ENCODE measurements at regions not wholly inside any gene's neighbourhood (a gene's known extent, or its start where the extent isn't known, plus 50 kb on each side); places are given as distances from the start of the nearest gene placed in this dataset.
"Not testable (repeated sequence)": the region's sequence is repeated elsewhere in the genome, so short reads cannot be mapped to it uniquely, and the experiment has no call there.

GRCh38 chr7:94177441-94177840, 173.3 kb upstream of the BET1 start:
- Mint-ChIP-seq H3K4me3 (no peak overlapping the region), H3K4me1 (peaks cover 8% of the 10 kb centered on the region)
- ATAC-seq: no peak

DNA sequence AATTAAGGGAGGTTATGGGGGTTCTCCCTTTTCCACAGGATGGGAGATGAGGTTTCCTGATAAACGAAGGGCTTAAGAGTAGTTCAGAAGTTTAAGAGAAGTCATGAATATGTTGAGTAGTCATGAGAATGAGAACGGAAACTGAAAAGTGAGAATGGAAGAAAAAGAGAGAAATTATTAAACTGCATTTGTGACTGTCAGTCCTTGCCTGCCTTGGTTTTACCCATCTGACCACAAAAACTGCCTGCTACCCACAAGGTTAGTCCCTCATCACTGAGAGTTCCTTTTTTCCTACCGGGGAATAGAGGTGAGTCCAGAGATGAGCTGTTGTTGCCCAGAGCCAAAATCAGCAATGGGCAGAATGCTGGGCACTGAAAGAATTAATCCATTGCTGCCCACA, 174.1 kb upstream of the BET1 start:
- Mint-ChIP-seq H3K27ac (no peak overlapping the region), H3K4me1 (peaks cover 8% of the 10 kb centered on the region), H3K27me3 (peaks cover 23% of the 10 kb centered on the region), H3K4me3 (no peak overlapping the region), H3K9me3 (peaks cover 0 to 6% of the 10 kb centered on the region in 2 donors)
- ATAC-seq: peak; percentile 72
- DNase-seq: peak in 1 of 2 donors; percentile 10

More at GRCh38 chr7:94177441-94177840, 173.3 kb upstream of the BET1 start:
- Mint-ChIP-seq H3K27ac (no peak overlapping the region), H3K27me3 (peaks cover 23% of the 10 kb centered on the region), H3K9me3 (peaks cover 0 to 6% of the 10 kb centered on the region in 2 donors)
- DNase-seq: no peak

DNA sequence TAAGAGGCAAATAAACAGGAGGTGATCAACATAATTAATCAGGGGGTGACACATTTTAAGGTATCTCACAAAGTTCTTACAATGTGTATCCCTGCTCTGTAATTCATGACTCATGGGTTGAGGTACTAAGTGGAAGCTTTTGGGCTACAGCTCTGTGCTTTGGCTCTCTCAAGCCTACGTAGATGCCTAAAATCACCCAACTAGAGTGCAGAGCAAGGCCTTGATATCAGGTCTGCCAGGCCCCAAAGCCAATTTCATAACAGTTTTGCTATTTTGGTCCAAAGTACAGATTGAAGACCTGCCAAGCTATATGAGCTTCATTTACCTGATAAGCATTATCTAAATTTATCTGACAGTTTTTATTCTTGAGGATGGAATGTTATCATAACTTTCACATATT, 175.3 kb upstream of the BET1 start:
- peaks cover 0 to 6% of the 10 kb centered on the region in 2 donors for H3K9me3 Mint-ChIP-seq
- ATAC-seq (no peak), DNase-seq (no peak)
- peaks cover 13% of the 10 kb centered on the region for H3K27me3 Mint-ChIP-seq
- no peak overlapping the region for H3K4me3 Mint-ChIP-seq
- no peak overlapping the region for H3K27ac Mint-ChIP-seq
- peaks cover 8% of the 10 kb centered on the region for H3K4me1 Mint-ChIP-seq

DNA sequence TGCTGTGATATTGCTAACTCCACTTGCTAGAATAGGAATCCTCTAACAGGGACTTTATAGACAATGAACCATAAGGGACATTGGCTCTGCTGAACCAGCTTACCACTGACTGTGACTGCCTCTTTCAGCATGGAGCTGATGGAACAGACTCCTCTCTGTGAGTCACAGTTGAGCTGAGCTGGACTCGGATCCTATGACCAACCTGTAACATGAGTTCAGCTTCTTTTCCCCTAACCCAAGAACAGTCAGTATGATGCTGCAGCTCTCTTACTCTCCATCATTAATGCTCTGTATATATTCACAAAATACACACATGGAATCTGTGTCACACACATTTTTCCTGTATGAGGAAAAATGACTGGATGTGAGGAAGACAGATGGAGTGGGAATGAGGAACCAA, 177.9 kb upstream of the BET1 start:
- H3K4me3 Mint-ChIP-seq: no peak overlapping the region
- H3K27ac Mint-ChIP-seq: no peak overlapping the region
- DNase-seq (no peak), ATAC-seq (no peak)
- peaks cover 22% of the 10 kb centered on the region for H3K27me3 Mint-ChIP-seq
- peaks cover 0 to 13% of the 10 kb centered on the region in 2 donors for H3K9me3 Mint-ChIP-seq
- peaks cover 8% of the 10 kb centered on the region for H3K4me1 Mint-ChIP-seq

DNA sequence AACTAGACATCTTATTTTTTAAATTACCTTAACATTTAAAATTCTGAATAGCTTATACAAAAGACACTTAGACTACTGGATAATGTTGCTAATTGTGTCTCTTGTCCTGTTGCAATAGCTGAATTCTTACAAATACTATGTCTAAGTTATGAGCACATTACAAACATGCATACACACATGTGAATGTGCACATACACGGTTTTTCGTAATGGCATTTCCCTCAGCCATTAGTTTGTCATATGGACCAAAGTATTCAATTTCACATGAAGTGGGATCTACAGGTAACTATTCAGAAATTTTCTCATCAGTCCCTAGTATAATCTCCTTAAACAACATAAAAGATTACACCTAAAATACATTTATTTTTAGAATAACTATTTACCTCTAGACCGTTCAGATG, 178.6 kb upstream of the BET1 start:
- no peak for DNase-seq
- Mint-ChIP-seq H3K27me3 (peaks cover 20% of the 10 kb centered on the region), H3K27ac (no peak overlapping the region), H3K4me3 (no peak overlapping the region), H3K9me3 (peaks cover 0 to 11% of the 10 kb centered on the region in 2 donors), H3K4me1 (peaks cover 6% of the 10 kb centered on the region)
- ATAC-seq: no peak

DNA sequence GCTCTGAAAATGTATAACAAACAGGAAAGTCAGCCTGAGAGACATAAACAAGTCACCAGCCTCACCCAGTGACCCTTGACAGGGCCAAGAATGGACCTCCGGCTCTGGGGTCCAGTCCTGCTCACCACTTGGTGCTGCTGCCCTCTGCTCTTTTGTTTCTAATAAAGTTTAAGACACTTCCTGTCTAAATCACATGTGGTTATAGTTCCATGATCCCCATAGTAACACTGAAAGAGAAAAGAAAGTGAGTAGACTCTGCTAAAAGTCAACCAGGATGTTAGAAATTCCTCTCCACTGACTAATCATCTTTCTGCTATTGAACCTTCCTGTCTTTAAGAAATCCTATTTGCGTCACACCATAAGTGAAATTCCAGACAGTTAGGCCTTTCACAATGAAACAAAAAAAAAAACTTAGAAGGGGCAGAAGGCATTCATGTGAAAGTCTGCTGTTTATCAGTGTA, 179.2 kb upstream of the BET1 start:
- ATAC-seq: no peak
- Mint-ChIP-seq H3K27me3 (peaks cover 25% of the 10 kb centered on the region), H3K4me3 (no peak overlapping the region), H3K27ac (no peak overlapping the region), H3K4me1 (no peaks in the 10 kb centered on the region), H3K9me3 (peaks cover 0 to 11% of the 10 kb centered on the region in 2 donors)
- no peak for DNase-seq

GRCh38 chr7:94183891-94184290, 179.7 kb upstream of the BET1 start:
- no peak for ATAC-seq
- peaks cover 0 to 11% of the 10 kb centered on the region in 2 donors for H3K9me3 Mint-ChIP-seq
- peaks cover 31% of the 10 kb centered on the region for H3K27me3 Mint-ChIP-seq
- no peak for DNase-seq
- H3K27ac Mint-ChIP-seq: no peak overlapping the region
- H3K4me3 Mint-ChIP-seq: no peak overlapping the region
- H3K4me1 Mint-ChIP-seq: no peaks in the 10 kb centered on the region

- ATAC-seq: no peak
- H3K27ac Mint-ChIP-seq: no peak overlapping the region
- peaks cover 35% of the 10 kb centered on the region for H3K27me3 Mint-ChIP-seq
- H3K4me1 Mint-ChIP-seq: no peaks in the 10 kb centered on the region
- no peak overlapping the region for H3K4me3 Mint-ChIP-seq
- DNase-seq: no peak
- H3K9me3 Mint-ChIP-seq: peaks cover 8 to 11% of the 10 kb centered on the region in 2 donors
Observed at GRCh38 chr7:94188350-94188749, 184.2 kb upstream of the BET1 start.

GRCh38 chr7:94190599-94191061, 186.5 kb upstream of the BET1 start:
- H3K4me1 Mint-ChIP-seq: no peaks in the 10 kb centered on the region
- no peak for ATAC-seq
- no peak overlapping the region for H3K27ac Mint-ChIP-seq
- H3K4me3 Mint-ChIP-seq: no peak overlapping the region
- peaks cover 35% of the 10 kb centered on the region for H3K27me3 Mint-ChIP-seq
- H3K9me3 Mint-ChIP-seq: peaks cover 8 to 11% of the 10 kb centered on the region in 2 donors
- DNase-seq: no peak

GRCh38 chr7:94194426-94194825, 190.3 kb upstream of the BET1 start:
- not testable (repeated sequence) for H3K27ac Mint-ChIP-seq, H3K27me3 Mint-ChIP-seq, H3K4me3 Mint-ChIP-seq, H3K9me3 Mint-ChIP-seq, ATAC-seq, DNase-seq, H3K4me1 Mint-ChIP-seq

DNA sequence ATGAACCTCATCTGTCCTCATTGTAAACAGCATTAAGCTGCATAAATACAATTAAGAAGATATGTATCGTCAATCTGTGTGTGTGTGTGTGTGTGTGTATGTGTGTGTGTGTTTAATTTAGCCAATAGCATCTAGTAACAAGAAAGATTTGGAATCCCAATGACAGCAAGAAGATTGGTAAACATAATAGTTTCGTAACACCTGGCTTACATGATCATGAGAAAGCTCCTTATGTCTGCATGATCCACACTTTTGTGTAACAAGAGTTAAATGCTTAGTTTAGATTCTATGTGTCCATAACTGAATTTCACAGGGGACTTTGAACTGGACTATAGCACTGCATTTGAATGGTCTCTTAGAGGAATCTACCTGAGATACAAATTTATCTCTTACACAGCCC, 191.0 kb upstream of the BET1 start:
- H3K4me1 Mint-ChIP-seq: no peaks in the 10 kb centered on the region
- no peak overlapping the region for H3K4me3 Mint-ChIP-seq
- DNase-seq: no peak
- no peak for ATAC-seq
- peaks cover 0 to 8% of the 10 kb centered on the region in 2 donors for H3K9me3 Mint-ChIP-seq
- no peaks in the 10 kb centered on the region for H3K27me3 Mint-ChIP-seq
- no peak overlapping the region for H3K27ac Mint-ChIP-seq

DNA sequence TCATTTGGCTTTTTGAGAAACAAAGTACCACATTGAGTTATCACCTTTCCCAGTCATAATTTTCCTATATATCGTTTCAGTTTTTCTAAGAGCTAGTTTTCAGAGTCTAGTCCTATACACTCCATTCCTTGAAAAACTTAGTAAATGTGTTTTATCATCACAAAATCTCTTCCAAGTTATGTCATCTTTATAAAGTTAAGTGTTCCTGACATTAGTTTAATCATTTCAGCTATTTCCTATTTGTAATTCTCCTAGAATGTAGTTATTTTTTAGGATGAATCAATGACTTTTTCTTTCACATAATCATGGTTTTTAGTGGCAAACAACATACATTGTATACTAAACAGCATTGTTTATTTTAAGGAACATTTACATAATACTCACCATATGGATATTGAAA, 191.7 kb upstream of the BET1 start:
- Mint-ChIP-seq H3K4me3 (no peak overlapping the region), H3K9me3 (peaks cover 0 to 8% of the 10 kb centered on the region in 2 donors), H3K27ac (no peak overlapping the region), H3K4me1 (no peaks in the 10 kb centered on the region), H3K27me3 (no peaks in the 10 kb centered on the region)
- DNase-seq (no peak), ATAC-seq (no peak)

- no peaks in the 10 kb centered on the region for H3K4me1 Mint-ChIP-seq
- peaks cover 0 to 5% of the 10 kb centered on the region in 2 donors for H3K9me3 Mint-ChIP-seq
- no peak overlapping the region for H3K27ac Mint-ChIP-seq
- DNase-seq (no peak), ATAC-seq (no peak)
- H3K4me3 Mint-ChIP-seq: no peak overlapping the region
- H3K27me3 Mint-ChIP-seq: no peaks in the 10 kb centered on the region
Observed at GRCh38 chr7:94205529-94205928, 189.2 kb upstream of the COL1A2 start.

- Mint-ChIP-seq H3K9me3 (peaks cover 0 to 5% of the 10 kb centered on the region in 2 donors), H3K27ac (no peak overlapping the region), H3K4me1 (no peaks in the 10 kb centered on the region), H3K27me3 (no peaks in the 10 kb centered on the region), H3K4me3 (no peak overlapping the region)
- DNase-seq (no peak), ATAC-seq (no peak)
Observed at GRCh38 chr7:94206295-94206694, 188.4 kb upstream of the COL1A2 start.

DNA sequence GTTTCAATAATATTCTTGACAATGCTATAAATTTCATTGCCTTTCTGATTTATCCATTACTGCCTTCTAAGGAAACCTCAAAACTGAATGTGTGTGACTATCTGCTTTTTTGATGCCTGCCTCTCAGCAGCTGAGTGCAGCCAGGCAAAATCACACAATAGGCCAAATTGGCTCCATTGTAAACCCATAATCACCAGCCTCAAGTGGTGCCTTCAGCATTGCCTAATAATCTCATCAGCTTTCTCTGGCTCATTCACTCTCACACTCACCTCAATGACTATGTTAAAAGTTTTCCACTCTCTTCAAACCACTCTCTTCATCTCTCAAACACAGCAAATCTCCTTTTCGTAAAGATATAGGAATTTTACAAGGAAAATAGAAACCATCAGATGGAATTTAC, 182.5 kb upstream of the COL1A2 start:
- no peak overlapping the region for H3K27ac Mint-ChIP-seq
- H3K4me1 Mint-ChIP-seq: no peaks in the 10 kb centered on the region

GRCh38 chr7:94216944-94217461, 177.7 kb upstream of the COL1A2 start:
- Mint-ChIP-seq H3K4me3 (no peak overlapping the region), H3K27me3 (no peaks in the 10 kb centered on the region)

More for the DNA sequence above, 182.5 kb upstream of the COL1A2 start:
- DNase-seq (no peak), ATAC-seq (no peak)
- H3K27me3 Mint-ChIP-seq: no peaks in the 10 kb centered on the region
- H3K4me3 Mint-ChIP-seq: no peak overlapping the region
- peaks cover 0 to 5% of the 10 kb centered on the region in 2 donors for H3K9me3 Mint-ChIP-seq

GRCh38 chr7:94217766-94218165, 176.9 kb upstream of the COL1A2 start:
- no peaks in the 10 kb centered on the region for H3K9me3 Mint-ChIP-seq
- no peak for ATAC-seq
- H3K4me1 Mint-ChIP-seq: no peaks in the 10 kb centered on the region
- no peak overlapping the region for H3K27ac Mint-ChIP-seq
- no peak overlapping the region for H3K4me3 Mint-ChIP-seq
- DNase-seq: no peak
- no peaks in the 10 kb centered on the region for H3K27me3 Mint-ChIP-seq

More at GRCh38 chr7:94216944-94217461, 177.7 kb upstream of the COL1A2 start:
- Mint-ChIP-seq H3K4me1 (no peaks in the 10 kb centered on the region), H3K27ac (peak overlapping the region in 1 of 2 donors; percentile 78), H3K9me3 (no peaks in the 10 kb centered on the region)
- DNase-seq (no peak), ATAC-seq (no peak)

All from stimulated activated naive CD8-positive, alpha-beta T cell treated with anti-CD3 and anti-CD28 coated beads, Interleukin-15, amount 100 ng/mL, for 72 hours (primary cell).